ENCODE measurements at regions not wholly inside any gene's neighbourhood (a gene's known extent, or its start where the extent isn't known, plus 50 kb on each side); places are given as distances from the start of the nearest gene placed in this dataset.

DNA sequence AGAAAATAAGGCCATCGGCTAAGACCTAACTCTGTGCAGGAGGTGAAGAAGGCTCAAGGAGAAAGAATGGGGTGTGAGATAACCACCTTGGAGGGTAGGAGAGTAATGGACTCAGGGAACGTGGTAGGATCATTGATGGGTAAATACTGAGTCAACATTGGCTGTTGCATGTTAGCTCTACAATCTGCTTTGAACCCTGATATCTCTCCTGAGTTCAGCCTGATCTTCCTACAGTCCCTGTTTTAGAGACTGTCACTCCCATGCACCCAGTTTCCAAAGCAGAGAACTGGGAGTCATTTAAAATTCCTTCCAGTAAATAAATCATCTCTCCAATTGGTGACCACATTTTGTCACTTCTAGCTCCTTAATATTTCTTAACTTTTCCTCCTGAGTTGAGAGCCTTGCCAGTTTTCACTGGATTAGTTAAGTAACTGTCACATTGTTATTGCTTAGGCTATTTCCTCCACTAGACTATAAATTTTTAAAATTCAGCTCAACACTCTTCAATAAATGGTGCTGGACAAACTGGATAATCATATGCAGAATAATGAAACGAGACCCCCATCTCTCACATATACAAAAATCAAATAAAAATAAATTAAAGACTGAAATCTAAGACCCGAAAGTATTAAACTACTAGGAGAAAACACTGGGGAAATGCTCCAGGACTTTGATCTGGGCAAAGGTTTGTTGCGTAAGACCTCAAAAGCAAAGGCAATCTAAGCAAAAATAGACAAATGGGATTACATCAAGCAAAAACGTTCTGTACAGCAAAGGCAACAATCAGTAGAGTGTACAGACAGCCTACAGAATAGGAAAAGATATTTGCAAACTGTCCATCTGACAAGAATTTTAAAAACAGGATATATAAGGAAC, 138.9 kb upstream of the TMEM170B start:
- Histone ChIP-seq H3K27ac (ENCODE audit: low read length) (no peak overlapping the region), H3F3A (ENCODE audit: insufficient read depth, low read length) (no peaks in the 10 kb centered on the region), H3K4me3 (ENCODE audit: low read length) (no peak overlapping the region), H3K36me3 (replicated peaks; ENCODE audit: insufficient read depth, low read length) (no peaks in the 10 kb centered on the region), H3K79me2 (ENCODE audit: low read length) (no peaks in the 10 kb centered on the region), H3K9me3 (replicated peaks; ENCODE audit: insufficient read depth, low read length) (no peaks in the 10 kb centered on the region), H2AFZ (ENCODE audit: low read length) (no peak overlapping the region), H3K9ac (ENCODE audit: low read length) (no peak overlapping the region), H3K27me3 (replicated peaks; ENCODE audit: insufficient read depth, low read length) (no peaks in the 10 kb centered on the region), H3K4me2 (ENCODE audit: low read depth, low read length) (no peak overlapping the region), H3K9me2 (replicated peaks; ENCODE audit: insufficient read depth, low read length) (no peaks in the 10 kb centered on the region), H4K20me1 (ENCODE audit: insufficient read depth, low read length) (no peaks in the 10 kb centered on the region), H3K4me1 (ENCODE audit: low read length) (no peaks in the 10 kb centered on the region)
- DNase-seq, result no peak
- no peak for TF ChIP-seq EZH2 (optimal IDR thresholded peaks at IDR 0.05; ENCODE audit: low read depth, low read length)
- TF ChIP-seq, protein P1, sequence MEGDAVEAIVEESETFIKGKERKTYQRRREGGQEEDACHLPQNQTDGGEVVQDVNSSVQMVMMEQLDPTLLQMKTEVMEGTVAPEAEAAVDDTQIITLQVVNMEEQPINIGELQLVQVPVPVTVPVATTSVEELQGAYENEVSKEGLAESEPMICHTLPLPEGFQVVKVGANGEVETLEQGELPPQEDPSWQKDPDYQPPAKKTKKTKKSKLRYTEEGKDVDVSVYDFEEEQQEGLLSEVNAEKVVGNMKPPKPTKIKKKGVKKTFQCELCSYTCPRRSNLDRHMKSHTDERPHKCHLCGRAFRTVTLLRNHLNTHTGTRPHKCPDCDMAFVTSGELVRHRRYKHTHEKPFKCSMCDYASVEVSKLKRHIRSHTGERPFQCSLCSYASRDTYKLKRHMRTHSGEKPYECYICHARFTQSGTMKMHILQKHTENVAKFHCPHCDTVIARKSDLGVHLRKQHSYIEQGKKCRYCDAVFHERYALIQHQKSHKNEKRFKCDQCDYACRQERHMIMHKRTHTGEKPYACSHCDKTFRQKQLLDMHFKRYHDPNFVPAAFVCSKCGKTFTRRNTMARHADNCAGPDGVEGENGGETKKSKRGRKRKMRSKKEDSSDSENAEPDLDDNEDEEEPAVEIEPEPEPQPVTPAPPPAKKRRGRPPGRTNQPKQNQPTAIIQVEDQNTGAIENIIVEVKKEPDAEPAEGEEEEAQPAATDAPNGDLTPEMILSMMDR (IDR thresholded peaks at IDR 0.05; ENCODE audit: low read length), result no peak
- TF ChIP-seq EZH2phosphoT487 (IDR thresholded peaks at IDR 0.05; ENCODE audit: low read length), result no peak

GRCh38 chr6:11397622-11398450, 139.7 kb upstream of the TMEM170B start:
- no peaks in the 10 kb centered on the region for H3K9me3 ChIP-seq (replicated peaks; ENCODE audit: insufficient read depth, low read length)
- no peak for DNase-seq
- no peak overlapping the region for H3K27ac ChIP-seq (ENCODE audit: low read length)
- no peaks in the 10 kb centered on the region for H3F3A ChIP-seq (ENCODE audit: insufficient read depth, low read length)
- H4K20me1 ChIP-seq (ENCODE audit: insufficient read depth, low read length), result no peaks in the 10 kb centered on the region
- TF ChIP-seq EZH2phosphoT487 (IDR thresholded peaks at IDR 0.05; ENCODE audit: low read length), result no peak
- TF ChIP-seq EZH2 (optimal IDR thresholded peaks at IDR 0.05; ENCODE audit: low read depth, low read length), result no peak
- TF ChIP-seq, protein P1 (IDR thresholded peaks at IDR 0.05; ENCODE audit: low read length), result no peak
- H3K79me2 ChIP-seq (ENCODE audit: low read length), result no peaks in the 10 kb centered on the region
- no peaks in the 10 kb centered on the region for H3K36me3 ChIP-seq (replicated peaks; ENCODE audit: insufficient read depth, low read length)
- H3K4me2 ChIP-seq (ENCODE audit: low read depth, low read length), result no peak overlapping the region
- no peak overlapping the region for H3K9ac ChIP-seq (ENCODE audit: low read length)
- H3K4me1 ChIP-seq (ENCODE audit: low read length), result no peaks in the 10 kb centered on the region
- no peak overlapping the region for H2AFZ ChIP-seq (ENCODE audit: low read length)
- no peak overlapping the region for H3K4me3 ChIP-seq (ENCODE audit: low read length)
- H3K27me3 ChIP-seq (replicated peaks; ENCODE audit: insufficient read depth, low read length), result no peaks in the 10 kb centered on the region
- no peaks in the 10 kb centered on the region for H3K9me2 ChIP-seq (replicated peaks; ENCODE audit: insufficient read depth, low read length)

DNA sequence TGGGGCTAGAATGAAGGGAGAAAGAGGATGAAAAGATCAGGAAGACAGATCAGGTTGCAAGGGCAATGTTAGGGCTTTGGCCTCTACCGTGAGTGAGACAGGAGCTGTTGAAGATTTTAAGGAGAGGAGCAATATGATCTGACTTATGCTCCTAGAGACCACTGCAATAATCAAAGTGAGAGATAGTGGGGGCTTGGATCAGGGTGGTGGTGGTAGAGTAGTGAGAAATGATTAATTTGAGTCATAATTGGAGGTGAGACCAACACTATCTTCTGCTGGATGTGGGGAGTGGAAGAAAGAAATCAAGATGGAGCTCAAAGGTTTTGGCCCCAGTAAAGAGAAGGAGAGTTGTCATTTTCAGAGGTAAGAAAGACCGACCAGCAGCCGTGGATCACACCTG, 140.7 kb upstream of the TMEM170B start:
- Histone ChIP-seq H3K9ac (ENCODE audit: low read length) (no peak overlapping the region), H3K36me3 (replicated peaks; ENCODE audit: insufficient read depth, low read length) (no peaks in the 10 kb centered on the region), H3F3A (ENCODE audit: insufficient read depth, low read length) (no peaks in the 10 kb centered on the region), H3K79me2 (ENCODE audit: low read length) (no peaks in the 10 kb centered on the region), H3K4me3 (ENCODE audit: low read length) (no peak overlapping the region), H3K4me2 (ENCODE audit: low read depth, low read length) (no peak overlapping the region), H3K27me3 (replicated peaks; ENCODE audit: insufficient read depth, low read length) (no peaks in the 10 kb centered on the region), H3K27ac (ENCODE audit: low read length) (no peak overlapping the region), H3K9me2 (replicated peaks; ENCODE audit: insufficient read depth, low read length) (no peaks in the 10 kb centered on the region), H4K20me1 (ENCODE audit: insufficient read depth, low read length) (no peaks in the 10 kb centered on the region), H2AFZ (ENCODE audit: low read length) (no peak overlapping the region), H3K4me1 (ENCODE audit: low read length) (no peaks in the 10 kb centered on the region), H3K9me3 (replicated peaks; ENCODE audit: insufficient read depth, low read length) (no peaks in the 10 kb centered on the region)
- TF ChIP-seq, protein P1 (IDR thresholded peaks at IDR 0.05; ENCODE audit: low read length), result no peak
- no peak for TF ChIP-seq EZH2phosphoT487 (IDR thresholded peaks at IDR 0.05; ENCODE audit: low read length)
- TF ChIP-seq EZH2 (optimal IDR thresholded peaks at IDR 0.05; ENCODE audit: low read depth, low read length), result no peak
- DNase-seq, result no peak
